Fibroblast of lung (primary cell): ENCODE measurements at regions not wholly inside any gene's neighbourhood (a gene's known extent, or its start where the extent isn't known, plus 50 kb on each side); places are given as distances from the start of the nearest gene placed in this dataset.

Source experiments
- CTCF ChIP-seq, 2 donors: IDR thresholded peaks in 1 of 2; conservative IDR thresholded peaks in 1 of 2; 1 replicate in 1 of 2; 2 replicates in 1 of 2; pipeline ENCODE4 v1.5.1; 2011 to 2012; ENCODE audit warnings: low read length in 2 of 2, control low read depth in 1 of 2, inconsistent platforms in 1 of 2, low read depth in 1 of 2, mild to moderate bottlenecking in 1 of 2
- EZH2 ChIP-seq: IDR thresholded peaks from 2 replicates; pipeline ENCODE4 v1.5.1; 2012; ENCODE audit warnings: low read length, control low read depth, mild to moderate bottlenecking; ENCODE audit errors: missing control alignments

- TF ChIP-seq EZH2 (no peak), CTCF (conservative IDR thresholded peaks at IDR 0.05 in 1 of 2, IDR thresholded peaks at IDR 0.05 in 1 of 2; ENCODE audit: low read depth in 1 of 2, low read length in 2 of 2) (no peak)
Measured at GRCh38 chr14:97442363-97442762, 645.2 kb downstream of the VRK1 start.
